ENCODE measurements at regions not wholly inside any gene's neighbourhood (a gene's known extent, or its start where the extent isn't known, plus 50 kb on each side); places are given as distances from the start of the nearest gene placed in this dataset.

- DNase-seq (ENCODE audit: low spot score): no peak
- no peak for TF ChIP-seq CTCF (IDR thresholded peaks at IDR 0.05; ENCODE audit: borderline replicate concordance, control extremely low read depth, extremely low read depth, insufficient read depth, missing control alignments)
- in situ Hi-C loops (cut with MboI; ENCODE audit: low sequenced_read_pairs, unreplicated experiment): no loop called here
These were observed 98.9 kb upstream of the NLRP1 start for GRCh38 chr17:5683241-5683640.

- no peak for TF ChIP-seq CTCF (IDR thresholded peaks at IDR 0.05; ENCODE audit: borderline replicate concordance, control extremely low read depth, extremely low read depth, insufficient read depth, missing control alignments)
- DNase-seq (ENCODE audit: low spot score): no peak
- in situ Hi-C loops (cut with MboI; ENCODE audit: low sequenced_read_pairs, unreplicated experiment): no loop called here
These were observed 101.8 kb upstream of the NLRP1 start for GRCh38 chr17:5686074-5686635.

GRCh38 chr17:5687646-5688045 lies 103.3 kb upstream of the NLRP1 start:
- in situ Hi-C loops (cut with MboI; ENCODE audit: low sequenced_read_pairs, unreplicated experiment): no loop called here
- TF ChIP-seq CTCF (IDR thresholded peaks at IDR 0.05; ENCODE audit: borderline replicate concordance, control extremely low read depth, extremely low read depth, insufficient read depth, missing control alignments): no peak
- no peak for DNase-seq (ENCODE audit: low spot score)

- TF ChIP-seq CTCF (IDR thresholded peaks at IDR 0.05; ENCODE audit: borderline replicate concordance, control extremely low read depth, extremely low read depth, insufficient read depth, missing control alignments): no peak
- in situ Hi-C loops (cut with MboI; ENCODE audit: low sequenced_read_pairs, unreplicated experiment): no loop called here
- DNase-seq (ENCODE audit: low spot score): no peak
These were observed 109.5 kb upstream of the NLRP1 start for GRCh38 chr17:5693821-5694220.

GRCh38 chr17:5694551-5694950 lies 110.2 kb upstream of the NLRP1 start:
- DNase-seq (ENCODE audit: low spot score): no peak
- TF ChIP-seq CTCF (IDR thresholded peaks at IDR 0.05; ENCODE audit: borderline replicate concordance, control extremely low read depth, extremely low read depth, insufficient read depth, missing control alignments): no peak
- in situ Hi-C loops (cut with MboI; ENCODE audit: low sequenced_read_pairs, unreplicated experiment): no loop called here

GRCh38 chr17:5695480-5695879 lies 111.2 kb upstream of the NLRP1 start:
- no peak for TF ChIP-seq CTCF (IDR thresholded peaks at IDR 0.05; ENCODE audit: borderline replicate concordance, control extremely low read depth, extremely low read depth, insufficient read depth, missing control alignments)
- in situ Hi-C loops (cut with MboI; ENCODE audit: low sequenced_read_pairs, unreplicated experiment): no loop called here
- DNase-seq (ENCODE audit: low spot score): no peak

GRCh38 chr17:5698959-5699358 lies 114.7 kb upstream of the NLRP1 start:
- DNase-seq (ENCODE audit: low spot score): no peak
- in situ Hi-C loops (cut with MboI; ENCODE audit: low sequenced_read_pairs, unreplicated experiment): no loop called here
- no peak for TF ChIP-seq CTCF (IDR thresholded peaks at IDR 0.05; ENCODE audit: borderline replicate concordance, control extremely low read depth, extremely low read depth, insufficient read depth, missing control alignments)
